ENCODE measurements at regions not wholly inside any gene's neighbourhood (a gene's known extent, or its start where the extent isn't known, plus 50 kb on each side); places are given as distances from the start of the nearest gene placed in this dataset.
A peak's percentile ranks its signal among the peaks of the same experiment; 100 is the strongest.
"Not testable (repeated sequence)": the region's sequence is repeated elsewhere in the genome, so short reads cannot be mapped to it uniquely, and the experiment has no call there.

DNA sequence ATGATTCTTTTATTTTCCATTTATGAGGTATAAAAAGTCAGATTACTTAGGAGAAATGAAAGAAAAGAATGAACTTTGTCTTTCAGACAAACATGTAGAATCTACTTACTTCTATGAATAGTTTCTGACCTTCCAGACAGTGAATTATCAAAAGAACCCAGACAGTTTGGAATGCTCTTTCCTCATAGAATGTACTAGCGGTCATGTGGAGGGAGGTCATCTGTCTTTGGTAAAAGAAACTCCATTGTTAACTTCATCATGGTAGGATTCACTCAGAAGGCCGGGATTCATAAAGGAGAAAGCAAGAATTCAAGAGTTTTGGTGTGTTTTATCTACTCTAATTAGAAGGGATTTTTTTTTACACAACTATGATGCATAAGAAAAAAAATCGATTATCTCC lies 144.8 kb upstream of the ZNF804B start:
- DNase-seq (ENCODE audit: low spot score) = no peak

DNA sequence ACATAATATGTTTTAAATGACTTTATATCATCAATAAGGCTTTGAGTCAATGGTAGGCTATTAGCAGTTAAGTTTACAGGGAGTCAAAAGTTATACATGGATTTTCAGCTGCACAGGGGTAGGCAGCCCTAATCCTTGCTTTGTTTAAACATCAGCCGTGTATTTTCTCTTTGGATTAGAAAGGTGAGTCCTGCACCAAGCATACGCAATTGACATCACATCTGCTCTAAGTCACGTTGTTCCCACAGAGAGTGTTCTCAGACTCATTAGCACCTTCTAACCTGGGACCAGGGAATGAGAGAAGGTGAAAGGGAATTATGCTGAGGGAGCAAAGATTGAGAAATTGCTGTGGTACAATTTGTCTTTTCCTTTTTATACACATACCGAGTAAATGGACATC lies 148.6 kb upstream of the ZNF804B start:
- DNase-seq (ENCODE audit: low spot score) = no peak

DNA sequence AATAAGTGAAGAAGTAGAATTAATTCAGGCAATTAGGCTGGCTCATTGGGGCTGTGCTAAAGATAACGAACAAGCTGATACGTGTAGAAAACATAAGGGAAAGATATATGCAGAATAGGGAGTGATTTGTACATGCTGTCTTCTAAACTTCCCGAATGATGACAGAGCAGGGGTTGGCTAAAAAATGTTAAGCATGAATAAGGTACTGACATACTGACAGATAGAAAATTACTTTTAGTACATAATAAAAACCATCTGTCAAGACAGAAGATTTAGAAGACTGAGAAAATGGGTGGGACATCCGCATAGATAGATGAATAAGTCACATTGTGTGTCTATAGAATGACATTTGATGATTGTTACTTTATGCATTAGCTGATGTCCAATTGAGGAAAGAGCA lies 158.8 kb upstream of the ZNF804B start:
- DNase-seq (ENCODE audit: low spot score) = no peak

DNA sequence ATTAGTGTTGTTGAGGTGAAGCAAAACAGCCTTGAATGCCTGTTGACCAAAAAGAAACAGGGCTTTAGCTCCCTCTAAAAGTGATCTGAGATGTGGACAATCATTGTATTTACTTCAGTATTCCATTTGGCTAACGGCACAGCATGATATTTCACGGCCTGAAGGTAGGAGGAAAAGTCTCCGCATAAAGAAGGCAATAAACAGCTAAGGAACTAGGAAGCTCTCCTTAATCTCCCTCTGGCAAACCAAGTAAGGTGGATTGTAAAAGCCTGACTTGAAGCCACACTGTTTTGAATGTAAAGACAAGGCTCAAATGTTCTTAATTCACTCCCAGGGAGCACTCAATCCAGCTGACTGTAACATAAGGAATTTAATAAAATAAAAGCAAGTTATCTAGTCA lies 160.0 kb upstream of the ZNF804B start:
- no peak for DNase-seq (ENCODE audit: low spot score)

DNA sequence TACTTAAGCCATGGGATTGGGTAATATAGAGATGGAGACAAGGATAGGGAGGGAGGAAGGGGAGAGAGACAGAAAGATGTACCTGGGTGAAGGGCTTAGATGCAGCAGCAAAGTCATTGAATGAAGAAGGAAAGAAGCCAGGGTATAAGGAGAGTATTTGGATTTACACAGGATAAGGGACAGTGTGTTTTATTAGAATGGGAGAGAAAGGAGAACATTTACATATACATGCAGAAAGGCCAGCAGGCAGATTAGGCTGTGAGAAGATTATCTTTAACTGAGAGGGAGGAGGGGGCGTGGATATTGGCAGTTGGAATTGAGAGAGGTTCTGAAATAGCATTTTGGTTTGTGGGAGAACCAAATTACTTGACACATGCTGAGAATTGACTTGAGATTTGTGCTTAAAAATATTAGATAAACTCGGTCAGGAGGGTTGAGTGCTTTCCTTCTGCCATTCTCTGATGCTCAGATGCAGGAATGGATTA lies 161.5 kb upstream of the ZNF804B start:
- DNase-seq (ENCODE audit: low spot score) = no peak

DNA sequence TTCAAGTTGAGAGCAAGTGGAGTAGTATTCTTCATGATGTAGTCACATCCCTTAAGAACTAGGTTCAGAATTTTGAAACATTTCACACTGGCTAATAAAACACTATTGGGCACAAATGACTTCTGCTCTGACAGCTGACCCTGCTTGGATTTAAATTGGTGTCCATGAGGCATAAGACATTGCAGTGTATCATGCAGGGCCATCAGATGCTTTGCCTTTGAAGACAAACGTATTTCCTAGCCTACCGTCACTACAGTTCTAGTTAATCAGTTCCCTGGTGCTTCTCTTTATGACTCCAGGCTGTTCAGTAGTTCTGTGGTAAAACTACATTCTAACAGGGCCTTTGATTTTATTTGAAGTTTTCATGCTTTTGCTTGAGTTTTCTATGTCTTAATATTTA lies 168.5 kb upstream of the ZNF804B start:
- DNase-seq (ENCODE audit: low spot score) = no peak

DNA sequence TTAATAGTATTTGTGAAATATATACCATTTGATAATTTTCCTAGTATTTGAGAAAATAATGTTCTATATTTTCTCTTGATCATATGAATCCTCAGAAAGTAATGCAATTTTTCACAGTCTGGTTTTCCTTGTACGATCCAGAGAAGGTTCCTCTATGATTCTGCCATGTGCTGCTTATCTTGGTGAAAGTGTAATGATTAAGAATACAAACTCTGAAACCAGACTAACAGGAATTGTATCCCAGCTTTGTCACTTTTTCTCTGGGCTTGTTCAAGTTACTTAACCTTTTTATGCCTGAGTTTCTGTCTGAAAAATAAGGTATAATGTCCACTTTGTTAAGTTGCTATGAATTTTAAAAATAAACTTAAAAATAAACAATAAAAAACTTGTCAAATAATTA lies 169.6 kb upstream of the ZNF804B start:
- DNase-seq (ENCODE audit: low spot score) = no peak

DNA sequence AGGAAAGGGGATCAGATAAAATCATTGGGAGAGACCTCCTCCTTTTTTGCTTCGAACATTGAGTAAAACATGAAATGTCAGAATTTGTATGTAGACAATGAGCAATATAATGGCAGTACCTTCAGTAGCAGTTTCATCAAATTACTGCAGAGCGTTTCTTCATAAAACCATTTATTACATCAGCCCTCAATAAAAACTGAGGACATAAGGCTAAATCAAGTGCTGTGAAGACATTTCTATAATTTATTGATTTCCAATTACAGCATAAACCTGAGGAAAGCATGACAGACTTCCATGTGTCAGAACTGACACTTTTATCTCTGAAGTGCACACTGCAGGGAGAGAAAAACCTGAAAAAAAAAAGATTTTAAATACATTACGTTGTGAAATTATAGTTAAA lies 172.6 kb upstream of the ZNF804B start:
- no peak for DNase-seq (ENCODE audit: low spot score)

DNA sequence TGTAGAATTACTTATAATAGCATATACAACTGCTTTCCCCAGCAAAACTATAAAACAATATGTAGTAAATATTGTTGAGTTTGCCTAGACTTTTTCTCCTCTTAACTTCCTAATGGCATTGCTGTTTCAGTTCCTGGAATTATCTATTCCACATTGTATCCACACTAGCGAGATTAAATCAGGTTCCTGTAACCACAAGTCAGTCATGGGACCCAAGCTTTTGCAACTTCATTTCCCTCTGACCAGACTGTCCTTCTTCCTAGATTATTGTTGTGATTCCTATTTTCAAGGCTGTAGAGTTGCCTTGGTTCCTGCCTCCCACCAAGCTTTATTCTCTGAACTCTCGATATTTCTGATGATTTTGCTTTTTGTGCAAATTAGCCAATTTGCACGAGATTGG lies 173.3 kb upstream of the ZNF804B start:
- no peak for DNase-seq (ENCODE audit: low spot score)

DNA sequence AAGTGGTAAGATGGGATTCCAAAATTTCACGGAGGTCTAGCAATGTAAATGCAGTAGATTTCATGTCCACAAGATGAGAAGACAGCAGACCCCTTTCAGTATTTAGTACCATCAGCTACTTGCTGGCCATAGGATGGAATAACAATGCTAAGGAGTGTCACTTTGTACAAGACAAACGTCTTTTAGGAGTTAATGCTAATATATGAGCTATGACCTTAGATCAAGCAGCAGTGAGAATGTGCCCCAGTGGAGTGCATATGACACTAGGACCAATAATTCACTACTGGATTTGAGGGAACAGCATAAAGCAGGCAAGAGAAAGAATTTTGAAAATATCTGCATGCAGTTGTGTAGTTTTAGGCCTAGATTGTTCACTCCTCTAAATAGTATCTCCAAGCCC lies 182.8 kb upstream of the ZNF804B start:
- DNase-seq (ENCODE audit: low spot score) = no peak

DNA sequence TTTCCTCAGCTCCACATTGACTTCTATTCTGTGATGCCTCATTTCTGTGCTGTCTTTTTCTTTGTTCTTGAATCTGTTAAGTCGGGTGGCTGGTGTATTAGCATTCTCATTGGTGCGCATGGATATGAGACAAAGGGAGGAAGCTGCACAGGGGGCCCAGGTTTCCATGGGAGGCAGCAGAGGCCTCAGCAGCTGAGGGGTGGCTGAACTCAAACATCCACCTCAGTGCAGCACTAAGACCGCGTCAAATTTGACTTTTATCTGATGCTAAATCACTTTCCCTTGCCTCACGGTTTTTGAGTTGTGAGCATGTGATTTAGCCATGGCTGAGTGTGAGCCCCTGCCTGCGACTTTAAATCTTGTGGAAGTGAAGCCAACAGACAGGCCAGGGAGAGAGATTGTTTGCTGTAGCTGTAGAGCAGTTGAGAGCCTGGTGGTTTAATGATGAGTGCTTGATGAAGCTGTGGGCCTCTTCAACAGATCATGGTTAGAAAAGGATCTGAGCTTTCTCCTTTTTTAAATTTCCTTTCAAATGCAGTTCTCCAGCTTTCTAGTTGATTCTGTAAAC lies 193.3 kb upstream of the ZNF804B start:
- no peak for DNase-seq (ENCODE audit: low spot score)

DNA sequence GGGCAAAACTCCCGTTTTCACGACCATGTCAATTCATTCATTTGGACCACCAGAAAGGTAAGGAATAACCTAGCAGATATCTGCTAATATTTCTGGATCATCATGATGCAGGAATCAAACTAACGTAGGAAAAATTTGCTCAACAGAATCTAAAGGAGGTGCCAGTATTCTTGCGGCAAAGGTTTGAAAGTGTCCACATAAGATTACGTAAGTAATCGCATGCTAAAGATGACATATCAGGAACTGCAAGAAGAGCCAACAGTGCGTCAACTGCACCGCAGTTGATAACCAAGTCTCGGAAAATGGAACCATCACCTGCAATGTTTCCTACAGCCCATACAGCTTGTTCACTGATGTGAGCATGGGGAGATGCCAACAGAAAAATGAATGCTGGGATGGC lies 194.1 kb upstream of the ZNF804B start:
- DNase-seq (ENCODE audit: low spot score) = no peak

DNA sequence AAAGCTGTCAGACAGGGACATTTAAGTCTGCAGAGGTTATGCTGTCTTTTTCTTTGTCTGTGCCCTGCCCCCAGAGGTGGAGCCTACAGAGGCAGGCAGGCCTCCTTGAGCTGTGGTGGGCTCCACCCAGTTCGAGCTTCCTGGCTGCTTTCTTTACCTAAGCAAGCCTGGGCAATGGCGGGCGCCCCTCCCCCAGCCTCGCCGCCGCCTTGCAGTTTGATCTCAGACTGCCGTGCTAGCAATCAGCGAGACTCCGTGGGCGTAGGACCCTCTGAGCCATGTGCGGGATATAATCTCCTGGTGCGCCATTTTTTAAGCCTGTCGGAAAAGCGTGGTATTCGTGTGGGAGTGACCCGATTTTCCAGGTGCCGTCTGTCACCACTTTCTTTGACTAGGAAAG lies 203.1 kb upstream of the ZNF804B start:
- DNase-seq (ENCODE audit: low spot score) = not testable (repeated sequence)

DNA sequence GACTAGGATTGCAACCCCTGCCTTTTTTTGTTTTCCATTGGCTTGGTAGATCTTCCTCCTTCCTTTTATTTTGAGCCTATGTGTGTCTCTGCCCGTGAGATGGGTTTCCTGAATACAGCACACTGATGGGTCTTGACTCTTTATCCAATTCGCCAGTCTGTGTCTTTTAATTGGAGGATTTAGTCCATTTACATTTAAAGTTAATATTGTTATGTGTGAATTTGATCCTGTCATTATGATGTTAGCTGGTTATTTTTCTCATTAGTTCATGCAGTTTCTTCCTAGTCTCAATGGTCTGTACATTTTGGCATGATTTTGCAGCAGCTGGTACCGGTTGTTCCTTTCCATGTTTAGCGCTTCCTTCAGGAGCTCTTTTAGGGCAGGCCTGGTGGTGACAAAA lies 204.7 kb upstream of the ZNF804B start:
- DNase-seq (ENCODE audit: low spot score) = not testable (repeated sequence)

DNA sequence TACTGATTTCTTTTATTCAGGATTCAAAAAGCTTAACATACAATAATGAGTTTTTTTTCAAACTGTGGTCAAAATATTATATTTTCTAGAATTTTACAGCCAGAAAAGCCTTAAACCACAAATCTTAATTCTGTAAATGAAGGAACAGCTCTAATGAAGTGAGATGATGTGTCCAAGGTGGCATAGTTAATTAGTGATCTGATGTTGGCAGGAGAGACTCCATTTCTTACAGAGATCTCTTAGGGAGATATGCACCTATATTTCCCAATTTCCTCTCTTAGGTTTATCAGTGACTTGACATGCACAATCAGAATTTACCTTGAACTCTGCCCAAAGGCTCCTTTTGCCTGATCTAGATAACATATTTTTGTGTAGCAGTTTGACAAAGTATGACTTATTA lies 211.1 kb upstream of the ZNF804B start:
- DNase-seq (ENCODE audit: low spot score) = no peak

DNA sequence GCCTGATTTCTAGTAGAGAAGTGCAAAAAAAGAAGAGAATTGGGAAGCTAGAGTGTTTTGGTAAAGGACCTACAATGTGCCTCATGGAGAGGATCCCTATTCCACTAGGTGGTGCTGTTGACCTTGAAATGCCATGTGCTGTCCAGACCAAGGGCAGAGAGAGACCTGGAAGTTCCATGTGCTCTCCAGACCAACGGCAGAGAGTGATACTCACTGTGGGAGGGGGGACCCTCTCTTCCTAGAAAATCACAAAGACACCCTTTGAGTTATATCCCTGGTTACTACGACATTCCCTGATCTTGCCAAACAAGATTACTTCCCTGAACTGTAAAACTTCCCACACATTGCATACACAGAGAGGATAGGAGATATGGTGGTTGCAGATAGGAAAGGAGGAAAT lies 212.7 kb upstream of the ZNF804B start:
- DNase-seq (ENCODE audit: low spot score) = peak; percentile 70

DNA sequence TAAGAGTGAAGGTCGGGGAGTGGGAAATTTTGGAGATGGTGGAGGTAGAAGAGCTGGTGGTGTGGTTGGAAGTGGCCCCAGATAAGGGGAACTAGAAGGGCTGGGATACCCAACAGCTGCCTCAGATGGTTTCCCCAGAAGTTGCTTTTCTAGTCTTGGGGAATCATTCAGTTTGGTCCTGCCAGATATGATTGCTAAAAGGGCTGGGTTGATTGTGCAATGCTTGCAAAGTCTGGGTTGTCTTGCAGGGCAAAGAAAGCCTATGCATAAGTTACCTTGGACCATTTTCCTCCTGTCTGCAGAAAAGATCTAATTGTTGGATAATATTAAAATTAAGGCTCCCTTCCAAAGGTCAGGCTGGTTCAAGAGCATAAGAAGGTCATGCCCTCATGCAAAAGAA lies 213.8 kb upstream of the ZNF804B start:
- no peak for DNase-seq (ENCODE audit: low spot score)

DNA sequence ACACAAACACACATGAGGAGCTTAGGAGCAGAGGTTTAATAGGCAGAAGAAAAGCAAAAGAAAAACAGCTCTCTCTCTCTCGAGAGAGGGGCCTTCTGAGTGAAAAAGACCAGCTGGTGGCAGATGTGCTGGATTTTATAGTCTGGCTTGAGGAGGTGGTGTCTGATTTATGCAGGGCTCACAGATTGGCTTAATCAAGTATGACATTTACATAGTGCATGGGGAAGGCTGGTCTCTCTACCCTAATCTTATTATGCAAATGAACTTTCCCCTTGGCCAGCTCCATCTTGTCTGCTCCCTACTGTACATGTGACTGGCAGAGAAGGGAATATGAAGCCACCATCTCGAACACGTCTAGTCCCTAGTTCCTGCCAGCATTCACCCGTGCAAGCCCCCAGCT lies 219.5 kb upstream of the ZNF804B start:
- DNase-seq (ENCODE audit: low spot score) = no peak

DNA sequence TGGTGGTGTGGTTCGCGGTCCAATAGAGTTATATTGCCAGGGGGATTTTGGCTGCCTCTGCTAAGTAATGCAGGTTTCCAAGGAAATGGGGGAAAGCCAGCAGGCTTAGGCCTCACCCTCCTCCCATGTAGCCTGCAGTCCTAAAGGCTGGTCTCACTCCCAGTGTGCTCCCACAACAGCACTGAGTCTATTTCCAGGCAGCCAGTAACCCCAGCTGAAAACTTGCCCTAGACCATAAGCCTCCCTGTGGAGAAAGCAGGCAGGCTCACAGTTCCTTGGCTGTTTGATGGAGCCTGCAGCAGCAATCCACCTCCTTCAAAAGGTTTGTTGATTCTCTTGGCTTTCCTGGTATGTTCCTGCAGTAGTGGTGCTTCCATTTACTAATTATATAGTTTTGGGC lies 220.0 kb upstream of the ZNF804B start:
- DNase-seq (ENCODE audit: low spot score) = no peak

DNA sequence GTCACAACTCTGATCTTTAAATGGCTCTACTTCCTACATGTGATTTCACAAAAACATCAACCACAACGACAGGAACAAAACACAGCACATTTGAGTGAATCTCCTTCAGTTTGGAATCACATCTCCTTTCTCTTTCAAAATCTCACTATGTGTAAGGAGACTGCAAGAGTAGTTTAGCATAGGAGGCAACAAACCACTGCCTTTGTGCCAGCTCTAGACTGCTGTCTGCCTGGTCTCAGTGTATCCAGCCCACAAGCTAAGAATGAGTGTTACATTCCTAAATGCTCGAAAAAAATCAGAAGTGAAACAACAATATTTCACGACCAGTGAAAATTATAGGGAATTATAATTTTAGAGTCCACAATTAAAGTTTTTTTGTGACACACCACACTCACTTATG lies 217.0 kb upstream of the STEAP4 start:
- no peak for DNase-seq (ENCODE audit: low spot score)

DNA sequence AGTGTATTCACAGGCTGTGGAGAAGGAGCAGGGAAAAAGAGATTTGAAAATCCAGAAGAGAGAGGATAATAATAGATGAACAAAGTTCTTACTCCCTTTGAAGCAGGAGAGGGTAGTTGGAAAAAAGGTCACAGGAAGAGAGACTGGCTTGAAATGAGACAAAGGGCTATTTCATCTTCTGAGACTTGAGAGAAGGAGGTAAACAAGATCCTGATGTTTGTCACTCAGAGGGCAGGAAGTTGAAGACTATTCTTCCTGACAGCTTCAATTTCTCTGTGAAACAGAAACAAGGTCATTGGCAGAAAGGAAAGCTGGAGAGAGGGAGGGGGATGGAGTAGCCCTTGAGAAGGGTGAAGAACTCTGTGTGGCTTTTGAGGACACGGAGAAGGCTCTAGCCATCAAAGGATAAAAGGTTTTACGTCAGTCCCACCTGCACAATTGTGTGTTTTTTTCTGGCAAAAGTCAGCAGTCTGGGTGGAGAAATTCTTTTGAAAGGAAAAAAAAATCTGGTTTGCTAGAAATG lies 216.1 kb upstream of the STEAP4 start:
- no peak for DNase-seq (ENCODE audit: low spot score)

DNA sequence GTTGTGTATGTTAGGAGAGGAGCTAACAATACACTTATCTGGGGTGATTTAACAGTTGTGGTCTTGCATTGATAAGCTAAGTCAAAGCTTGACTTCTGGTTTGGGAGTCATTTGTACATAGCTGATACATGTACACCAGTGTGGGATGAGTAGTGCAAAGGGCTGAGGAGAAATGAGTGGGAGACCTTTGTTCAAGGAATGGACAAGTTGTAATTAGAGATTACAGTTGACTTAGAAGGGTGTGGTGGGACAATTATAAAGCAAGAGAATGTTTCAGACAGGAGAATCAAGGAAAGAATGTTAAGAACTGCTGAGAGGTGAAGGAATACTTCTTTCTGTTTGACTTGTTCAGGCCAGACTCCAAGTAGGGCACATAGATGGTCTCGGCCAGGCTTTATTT lies 209.7 kb upstream of the STEAP4 start:
- no peak for DNase-seq (ENCODE audit: low spot score)

DNA sequence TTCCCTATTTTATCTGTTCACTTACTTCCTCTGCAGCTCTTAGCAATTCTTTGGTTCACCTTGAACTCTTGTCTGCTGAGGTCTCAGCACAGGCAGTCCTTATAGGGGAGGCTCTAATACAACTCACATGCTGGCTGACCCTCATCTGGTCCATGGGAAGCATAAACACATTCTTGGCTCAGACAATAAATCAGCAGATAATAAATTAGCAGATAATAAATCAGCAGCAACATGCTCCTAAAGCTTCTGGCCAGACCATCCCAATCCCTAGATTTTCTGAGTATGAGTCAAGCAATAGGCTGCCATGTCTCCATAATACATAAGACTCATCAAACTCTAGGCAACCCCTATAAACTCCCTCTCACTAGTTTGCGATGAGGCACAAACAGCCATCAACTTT lies 208.6 kb upstream of the STEAP4 start:
- DNase-seq (ENCODE audit: low spot score) = no peak

DNA sequence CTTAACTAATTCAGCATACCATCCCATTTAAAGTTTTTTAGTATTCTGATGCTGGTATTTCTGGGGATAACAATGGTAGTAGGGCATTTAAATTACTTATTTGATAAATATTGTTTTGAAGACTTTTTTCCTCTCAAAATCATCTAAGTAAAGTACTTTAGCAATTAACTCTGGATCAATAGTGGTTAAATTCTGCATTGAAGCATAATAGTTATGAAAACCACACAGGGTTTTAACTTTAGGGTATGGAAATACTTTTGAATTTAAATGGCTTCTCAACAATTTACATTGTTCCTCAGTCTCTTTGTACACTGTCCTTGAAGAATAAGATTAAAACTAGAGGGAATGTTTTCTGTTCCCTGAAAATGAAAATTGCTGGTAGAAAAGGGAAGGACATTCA lies 202.6 kb upstream of the STEAP4 start:
- no peak for DNase-seq (ENCODE audit: low spot score)

DNA sequence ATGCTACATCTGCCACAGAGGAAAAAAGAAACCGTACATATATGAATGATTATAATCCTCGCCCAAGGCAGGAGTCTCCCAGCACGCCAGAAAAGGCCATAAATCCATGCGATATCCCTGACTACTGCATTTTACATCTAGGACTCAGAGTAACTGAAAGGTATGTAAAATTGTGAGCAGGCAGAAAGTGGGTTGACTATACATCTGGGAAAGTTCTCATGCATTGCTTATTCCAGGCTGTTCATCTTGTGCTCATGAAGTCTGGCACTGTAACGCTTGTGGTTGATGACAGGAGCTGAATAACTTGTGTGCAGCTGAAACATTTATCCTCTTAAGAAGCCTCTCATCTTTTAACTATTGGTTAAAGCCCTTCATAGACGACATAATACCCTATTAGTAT lies 193.4 kb upstream of the STEAP4 start:
- DNase-seq (ENCODE audit: low spot score) = no peak

Data from RKO (cell line).